ENCODE measurements at regions not wholly inside any gene's neighbourhood (a gene's known extent, or its start where the extent isn't known, plus 50 kb on each side); places are given as distances from the start of the nearest gene placed in this dataset.

GRCh38 chr6:51494342-51494741, 593.1 kb downstream of the PKHD1 start:
- no peak for TF ChIP-seq CTCF (IDR thresholded peaks at IDR 0.05; ENCODE audit: low read length)
- TF ChIP-seq EZH2phosphoT487 (IDR thresholded peaks at IDR 0.05; ENCODE audit: low read length): no peak
